HEK293 (cell line): ENCODE measurements at regions not wholly inside any gene's neighbourhood (a gene's known extent, or its start where the extent isn't known, plus 50 kb on each side); places are given as distances from the start of the nearest gene placed in this dataset.

ENCODE experiments used
- CTCF ChIP-seq: fragments of 450-650 bp; formaldehyde crosslinking; IDR thresholded peaks from 2 replicates; pipeline ENCODE4 v1.5.1; 2016; ENCODE audit warnings: missing biosample characterization, missing genetic modification characterization
- ZBTB21 ChIP-seq: fragments of 450-650 bp; formaldehyde crosslinking; IDR thresholded peaks from 2 replicates; pipeline ENCODE4 v1.5.1; 2017; ENCODE audit warnings: missing biosample characterization, missing genetic modification characterization
- ZIC2 ChIP-seq: fragments of 450-650 bp; formaldehyde crosslinking; IDR thresholded peaks from 2 replicates; pipeline ENCODE4 v1.5.1; 2016; ENCODE audit warnings: missing biosample characterization, missing genetic modification characterization

GRCh38 chr5:54835647-54836046, 149.7 kb downstream of the ESM1 start:
- TF ChIP-seq ZBTB21 (tag by site-specific recombination): no peak
- TF ChIP-seq CTCF (tag by site-specific recombination): no peak
- TF ChIP-seq ZIC2: no peak
